GM23338 (cell line): ENCODE measurements at regions not wholly inside any gene's neighbourhood (a gene's known extent, or its start where the extent isn't known, plus 50 kb on each side); places are given as distances from the start of the nearest gene placed in this dataset.

ENCODE experiments used
- CTCF ChIP-seq, 2 experiments: fragments of 200-600 bp in 1 of 2; sonication (generic) in 1 of 2; conservative IDR thresholded peaks; 2 replicates each; pipeline versions ENCODE4 v1.5.1 to v1.6.1; 2016 to 2017; ENCODE audit warnings: antibody characterized with exemption in 2 of 2, low read depth in 2 of 2, mild to moderate bottlenecking in 2 of 2, moderate library complexity in 1 of 2
- EZH2 ChIP-seq: fragments of 200-600 bp; sonication (generic); IDR thresholded peaks from one replicate; pipeline ENCODE4 v1.8.0; 2017; ENCODE audit warnings: antibody characterized with exemption, mild to moderate bottlenecking, low read depth; ENCODE audit not compliant: unreplicated experiment
- EZH2phosphoT487 ChIP-seq: fragments of 200-600 bp; sonication (generic); IDR thresholded peaks from one replicate; pipeline ENCODE4 v1.8.1; 2018; ENCODE audit warnings: antibody characterized with exemption; ENCODE audit not compliant: unreplicated experiment
- JUNB ChIP-seq: IDR thresholded peaks from one replicate; pipeline ENCODE4 v1.6.1; 2016; ENCODE audit warnings: antibody characterized with exemption; ENCODE audit not compliant: unreplicated experiment
- POLR2AphosphoS5 ChIP-seq: IDR thresholded peaks from 2 replicates; pipeline ENCODE4 v1.6.1; 2016; ENCODE audit warnings: antibody characterized with exemption, low read depth
- REST ChIP-seq: IDR thresholded peaks from one replicate; pipeline ENCODE4 v1.6.1; 2018; ENCODE audit warnings: antibody characterized with exemption; ENCODE audit not compliant: unreplicated experiment
- STAT1 ChIP-seq: IDR thresholded peaks from one replicate; pipeline ENCODE4 v1.6.1; 2016; ENCODE audit warnings: antibody characterized with exemption; ENCODE audit not compliant: unreplicated experiment
- ZNF114 ChIP-seq: fragments of 250-450 bp; sonication (Bioruptor Pico); IDR thresholded peaks from 2 replicates; pipeline ENCODE4 v1.5.0; 2020; ENCODE audit warnings: mild to moderate bottlenecking, moderate library complexity
- ZNF462 ChIP-seq: fragments of 250-450 bp; sonication (Bioruptor Pico); IDR thresholded peaks from 2 replicates; pipeline ENCODE4 v1.5.0; 2020; ENCODE audit warnings: mild to moderate bottlenecking, moderate library complexity
- TF ChIP-seq, protein P1 (sequence below): IDR thresholded peaks from 2 replicates; pipeline ENCODE4 v1.6.1; 2016; ENCODE audit warnings: antibody characterized with exemption

DNA sequence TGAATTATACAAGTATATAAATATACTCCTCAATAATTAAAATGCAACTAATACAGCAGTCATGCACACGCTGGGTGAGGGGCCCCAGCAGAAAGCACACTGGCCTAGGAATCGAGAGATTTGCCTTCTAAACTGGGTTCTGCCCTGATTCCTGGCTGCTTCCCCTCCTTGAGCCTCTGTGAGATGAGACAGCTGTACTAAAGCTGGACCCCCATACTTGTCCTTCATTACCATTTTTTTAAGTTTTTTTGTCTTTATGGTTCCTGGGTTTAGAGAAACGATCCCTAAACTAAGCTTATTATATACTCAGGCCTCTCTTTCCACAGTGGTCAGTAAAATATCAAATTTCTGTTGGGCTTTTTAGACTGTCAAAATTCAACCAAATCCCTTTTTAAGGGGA is 195.1 kb upstream of the DYNLRB2 start:
- TF ChIP-seq CTCF (conservative IDR thresholded peaks at IDR 0.05; ENCODE audit: low read depth in 2 of 2) (no peak), EZH2phosphoT487 (no peak), EZH2 (no peak), REST (no peak), ZNF114 (CRISPR knock-in tag) (no peak), STAT1 (no peak), POLR2AphosphoS5 (no peak), ZNF462 (CRISPR knock-in tag) (no peak), JUNB (no peak)
- TF ChIP-seq, protein P1, sequence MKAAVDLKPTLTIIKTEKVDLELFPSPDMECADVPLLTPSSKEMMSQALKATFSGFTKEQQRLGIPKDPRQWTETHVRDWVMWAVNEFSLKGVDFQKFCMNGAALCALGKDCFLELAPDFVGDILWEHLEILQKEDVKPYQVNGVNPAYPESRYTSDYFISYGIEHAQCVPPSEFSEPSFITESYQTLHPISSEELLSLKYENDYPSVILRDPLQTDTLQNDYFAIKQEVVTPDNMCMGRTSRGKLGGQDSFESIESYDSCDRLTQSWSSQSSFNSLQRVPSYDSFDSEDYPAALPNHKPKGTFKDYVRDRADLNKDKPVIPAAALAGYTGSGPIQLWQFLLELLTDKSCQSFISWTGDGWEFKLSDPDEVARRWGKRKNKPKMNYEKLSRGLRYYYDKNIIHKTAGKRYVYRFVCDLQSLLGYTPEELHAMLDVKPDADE = no peak
